Renal cortex interstitium (tissue), 11 donors: ENCODE measurements at regions not wholly inside any gene's neighbourhood (a gene's known extent, or its start where the extent isn't known, plus 50 kb on each side); places are given as distances from the start of the nearest gene placed in this dataset.
"Not testable (repeated sequence)": the region's sequence is repeated elsewhere in the genome, so short reads cannot be mapped to it uniquely, and the experiment has no call there.

Experiments
- DNase-seq, 11 donors: peaks; one replicate each; pipeline ENCODE4 v3.0.0-alpha.2; 2013; ENCODE audit warnings: low read depth in 9 of 11, low spot score in 4 of 11; ENCODE audit errors: extremely low read depth in 1 of 11

- no peak for DNase-seq
Measured at GRCh38 chr22:17318817-17319216, 50.4 kb upstream of the CECR2 start.

GRCh38 chr22:17315310-17315709 lies 54.0 kb upstream of the CECR2 start:
- DNase-seq, result no peak

- peak in 1 of 11 donors; percentile 36 for DNase-seq
Measured at GRCh38 chr22:17314487-17314886, 54.8 kb upstream of the CECR2 start.

GRCh38 chr22:17313626-17314025 lies 55.6 kb upstream of the CECR2 start:
- DNase-seq, result no peak

DNA sequence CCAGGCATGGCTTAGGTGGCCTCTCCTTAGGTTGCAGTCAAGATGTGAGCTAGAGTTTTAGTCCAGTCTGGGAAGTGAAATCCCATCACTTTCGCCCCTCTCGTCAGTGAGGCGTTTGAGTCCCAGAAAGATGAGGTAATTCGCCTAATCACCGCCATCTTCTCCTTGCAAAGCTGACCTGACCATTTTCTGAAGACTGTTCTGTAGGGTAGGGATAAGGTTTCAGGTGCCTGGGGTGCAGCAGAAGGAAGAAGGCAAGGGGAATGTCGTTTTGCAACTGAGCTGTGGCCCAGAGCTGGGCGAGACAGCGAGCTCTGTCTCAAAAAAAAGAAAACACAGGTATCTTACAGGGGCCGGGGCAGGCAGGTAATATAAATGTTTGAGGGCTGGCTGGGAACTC lies 61.7 kb upstream of the CECR2 start:
- no peak for DNase-seq

DNA sequence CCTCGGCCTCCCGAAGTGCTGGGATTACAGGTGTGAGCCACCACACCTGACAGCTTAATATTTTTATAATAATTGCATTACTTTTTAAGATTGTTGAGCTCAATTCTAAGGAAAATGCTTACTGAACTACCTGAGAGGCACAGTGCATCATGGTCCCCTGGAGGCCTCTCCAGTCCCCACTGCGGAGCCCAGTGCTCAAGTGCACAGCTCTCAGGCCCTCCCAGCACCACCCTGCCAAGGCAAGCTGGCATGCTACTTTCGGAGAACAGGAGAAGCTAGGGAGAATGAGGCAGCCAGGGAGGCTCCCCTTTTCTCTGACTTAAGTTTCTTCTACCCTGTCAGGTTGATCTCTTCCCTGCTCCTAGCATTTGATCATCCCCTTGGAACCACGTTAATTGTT lies 64.2 kb upstream of the CECR2 start:
- DNase-seq, result no peak

GRCh38 chr22:17303840-17304779 lies 65.2 kb upstream of the CECR2 start:
- DNase-seq, result no peak

DNA sequence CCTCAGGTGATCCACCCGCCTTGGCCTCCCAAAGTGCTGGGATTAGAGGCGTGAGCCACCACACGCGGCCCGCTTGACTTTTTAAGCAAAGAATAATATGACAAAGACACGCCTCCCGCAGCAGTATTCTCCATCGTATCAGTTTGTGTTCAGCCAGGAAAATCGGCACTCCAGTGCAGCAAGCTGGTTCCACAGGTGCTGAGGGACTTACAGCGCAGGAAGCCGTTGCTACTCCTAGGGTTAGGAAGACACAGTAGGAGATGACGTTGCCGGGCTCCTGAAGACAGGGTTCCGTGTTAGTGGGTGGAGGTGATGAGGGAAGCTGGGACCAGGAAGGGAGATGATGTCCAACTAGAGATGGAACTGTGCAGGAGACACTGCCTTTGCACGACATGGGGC lies 65.8 kb upstream of the CECR2 start:
- DNase-seq, result no peak

DNA sequence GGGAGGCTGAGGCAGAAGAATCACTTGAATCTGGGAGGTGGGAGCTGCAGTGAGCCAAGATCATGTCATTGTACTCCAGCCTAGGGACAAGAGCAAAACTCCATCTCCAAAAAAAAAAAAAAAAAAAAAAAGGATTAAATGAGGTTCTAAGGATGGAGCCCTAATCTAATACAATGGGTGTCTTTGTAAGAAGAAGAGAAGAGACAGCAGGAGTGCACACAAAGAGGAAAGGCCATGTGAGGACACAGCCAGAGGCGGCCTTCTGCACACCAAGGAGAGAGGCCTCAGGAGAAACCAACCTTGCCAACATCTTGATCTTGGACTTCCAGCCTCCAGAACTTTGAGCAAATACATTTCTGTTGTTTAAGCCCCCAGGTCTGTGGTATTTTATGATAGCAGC lies 66.6 kb upstream of the CECR2 start:
- no peak for DNase-seq

GRCh38 chr22:17300926-17301325 lies 68.3 kb upstream of the CECR2 start:
- no peak for DNase-seq

GRCh38 chr22:17298805-17299502 lies 70.3 kb upstream of the CECR2 start:
- not testable (repeated sequence) for DNase-seq

GRCh38 chr22:17285656-17286055 lies 66.4 kb upstream of the ADA2 start:
- peak in 2 of 11 donors; percentile 26 to 57 for DNase-seq

DNA sequence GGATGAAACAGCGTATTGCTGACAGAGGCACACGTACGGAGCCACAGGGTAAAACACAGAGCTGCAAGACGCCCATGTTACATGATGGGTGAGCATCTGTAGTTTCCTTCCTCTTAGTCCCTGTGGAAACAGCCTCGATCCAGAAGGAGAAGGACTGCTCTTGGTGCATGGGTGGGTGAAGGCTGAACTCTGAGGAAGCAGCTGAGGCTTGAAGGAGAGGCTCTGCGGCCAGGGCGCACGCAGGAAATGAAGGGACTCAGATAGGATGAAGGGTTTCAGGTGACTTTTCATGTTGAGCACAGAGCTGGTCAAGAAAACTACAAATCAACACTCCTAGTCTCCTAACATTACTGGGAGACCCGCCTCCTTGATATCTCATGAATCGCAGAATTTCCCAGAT lies 65.7 kb upstream of the ADA2 start:
- no peak for DNase-seq

GRCh38 chr22:17284466-17284865 lies 65.2 kb upstream of the ADA2 start:
- no peak for DNase-seq

- not testable (repeated sequence) for DNase-seq
Measured at GRCh38 chr22:17283865-17284264, 64.6 kb upstream of the ADA2 start.

GRCh38 chr22:17283423-17283822 lies 64.2 kb upstream of the ADA2 start:
- DNase-seq, result no peak

- DNase-seq, result no peak
Measured at GRCh38 chr22:17281440-17281841, 62.2 kb upstream of the ADA2 start.

DNA sequence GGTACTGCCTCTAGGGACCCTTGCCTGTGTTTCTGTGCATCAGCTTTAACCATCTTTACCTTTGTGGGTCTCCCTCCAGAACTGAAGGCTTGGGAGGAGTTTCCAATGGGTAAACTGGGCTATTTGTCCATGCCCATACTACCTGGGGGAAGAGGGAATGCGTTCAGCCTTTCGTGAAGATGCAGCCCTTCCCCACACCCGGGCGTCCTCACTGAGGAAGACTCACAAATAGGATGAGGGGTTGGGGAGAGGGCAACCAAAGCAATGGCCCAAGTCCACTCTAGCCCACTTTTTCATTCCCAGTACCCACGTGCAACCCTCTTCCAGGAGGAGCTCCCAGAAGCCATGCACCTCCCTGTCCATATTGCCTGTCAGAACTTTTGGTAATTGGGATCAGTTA lies 61.8 kb upstream of the ADA2 start:
- no peak for DNase-seq

DNA sequence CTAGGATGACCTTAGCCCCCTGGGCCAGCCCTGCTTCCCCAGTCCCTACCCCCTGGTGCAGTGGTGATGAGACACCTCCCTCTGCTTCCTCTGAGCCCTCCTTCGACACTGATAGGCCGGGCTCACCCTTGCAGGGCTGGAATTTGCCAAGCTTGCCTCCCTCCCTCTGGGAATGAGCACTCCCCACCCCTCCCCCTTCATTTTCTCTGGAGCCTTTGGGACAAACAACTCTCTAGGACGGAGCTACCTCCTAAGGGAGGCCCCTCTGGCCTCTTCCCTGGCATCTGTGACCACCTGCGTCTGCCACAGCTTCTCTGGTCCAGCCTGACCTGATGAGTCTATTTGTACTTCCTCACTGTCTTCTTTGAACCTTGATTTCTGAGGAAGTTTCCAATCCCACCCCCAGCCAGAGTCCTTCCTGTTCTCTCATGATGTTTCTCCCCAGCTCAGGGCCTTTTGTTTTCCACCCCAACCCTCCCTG lies 53.3 kb upstream of the ADA2 start:
- DNase-seq, result no peak

GRCh38 chr22:17271711-17272451 lies 52.6 kb upstream of the ADA2 start:
- no peak for DNase-seq
